ENCODE measurements at regions not wholly inside any gene's neighbourhood (a gene's known extent, or its start where the extent isn't known, plus 50 kb on each side); places are given as distances from the start of the nearest gene placed in this dataset.

- ATAC-seq (no peak), DNase-seq (ENCODE audit: low read depth, low spot score) (no peak)
- TF ChIP-seq SRF (IDR thresholded peaks at IDR 0.05; ENCODE audit: low read depth) (no peak), CEBPB (IDR thresholded peaks at IDR 0.05; ENCODE audit: low read depth) (no peak), ZFX (IDR thresholded peaks at IDR 0.05) (no peak), CBX3 (IDR thresholded peaks at IDR 0.05; ENCODE audit: low read depth) (no peak), SIN3A (IDR thresholded peaks at IDR 0.05; ENCODE audit: low read depth) (no peak), ZBTB33 (IDR thresholded peaks at IDR 0.05; ENCODE audit: extremely low read depth, insufficient replicate concordance, low read length) (no peak), FOSL1 (IDR thresholded peaks at IDR 0.05; ENCODE audit: low read depth) (no peak)
- TF ChIP-seq, protein P1, sequence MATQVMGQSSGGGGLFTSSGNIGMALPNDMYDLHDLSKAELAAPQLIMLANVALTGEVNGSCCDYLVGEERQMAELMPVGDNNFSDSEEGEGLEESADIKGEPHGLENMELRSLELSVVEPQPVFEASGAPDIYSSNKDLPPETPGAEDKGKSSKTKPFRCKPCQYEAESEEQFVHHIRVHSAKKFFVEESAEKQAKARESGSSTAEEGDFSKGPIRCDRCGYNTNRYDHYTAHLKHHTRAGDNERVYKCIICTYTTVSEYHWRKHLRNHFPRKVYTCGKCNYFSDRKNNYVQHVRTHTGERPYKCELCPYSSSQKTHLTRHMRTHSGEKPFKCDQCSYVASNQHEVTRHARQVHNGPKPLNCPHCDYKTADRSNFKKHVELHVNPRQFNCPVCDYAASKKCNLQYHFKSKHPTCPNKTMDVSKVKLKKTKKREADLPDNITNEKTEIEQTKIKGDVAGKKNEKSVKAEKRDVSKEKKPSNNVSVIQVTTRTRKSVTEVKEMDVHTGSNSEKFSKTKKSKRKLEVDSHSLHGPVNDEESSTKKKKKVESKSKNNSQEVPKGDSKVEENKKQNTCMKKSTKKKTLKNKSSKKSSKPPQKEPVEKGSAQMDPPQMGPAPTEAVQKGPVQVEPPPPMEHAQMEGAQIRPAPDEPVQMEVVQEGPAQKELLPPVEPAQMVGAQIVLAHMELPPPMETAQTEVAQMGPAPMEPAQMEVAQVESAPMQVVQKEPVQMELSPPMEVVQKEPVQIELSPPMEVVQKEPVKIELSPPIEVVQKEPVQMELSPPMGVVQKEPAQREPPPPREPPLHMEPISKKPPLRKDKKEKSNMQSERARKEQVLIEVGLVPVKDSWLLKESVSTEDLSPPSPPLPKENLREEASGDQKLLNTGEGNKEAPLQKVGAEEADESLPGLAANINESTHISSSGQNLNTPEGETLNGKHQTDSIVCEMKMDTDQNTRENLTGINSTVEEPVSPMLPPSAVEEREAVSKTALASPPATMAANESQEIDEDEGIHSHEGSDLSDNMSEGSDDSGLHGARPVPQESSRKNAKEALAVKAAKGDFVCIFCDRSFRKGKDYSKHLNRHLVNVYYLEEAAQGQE (IDR thresholded peaks at IDR 0.05; ENCODE audit: low read depth): no peak
- ChIA-PET CTCF (no interaction called here), RAD21 (ENCODE audit: low non-redundant PET in 1 of 2, low total read pairs in 2 of 2, uncharacterized antibody in 2 of 2, unreplicated experiment in 2 of 2) (no interaction called here), POLR2A (no interaction called here)
- Histone ChIP-seq H2AFZ (ENCODE audit: low read depth, low read length, poor library complexity, severe bottlenecking) (no peak overlapping the region), H3K9me2 (ENCODE audit: insufficient read depth) (no peaks in the 10 kb centered on the region), H3K36me3 (ENCODE audit: control insufficient read depth in 1 of 2, insufficient read depth in 2 of 2, low read length in 2 of 2) (no peaks in the 10 kb centered on the region), H3K9me3 (ENCODE audit: control insufficient read depth in 1 of 2, insufficient read depth in 1 of 2, low read depth in 1 of 2, low read length in 2 of 2) (no peaks in the 10 kb centered on the region), H3K27me3 (ENCODE audit: insufficient read depth, low read length) (peaks cover 12% of the 10 kb centered on the region), H3K4me3 (replicated peaks in 1 of 2; ENCODE audit: low read depth in 1 of 2, low read length in 2 of 2) (no peak overlapping the region), H3K79me2 (ENCODE audit: insufficient read depth, low read length) (no peaks in the 10 kb centered on the region), H3K4me1 (ENCODE audit: control insufficient read depth in 1 of 2, insufficient read depth in 2 of 2, low read length in 2 of 2) (no peaks in the 10 kb centered on the region), H3K9ac (ENCODE audit: low read length) (no peak overlapping the region), H3K4me2 (ENCODE audit: low read length) (no peak overlapping the region), H4K20me1 (ENCODE audit: insufficient read depth) (no peaks in the 10 kb centered on the region), H3K27ac (ENCODE audit: low read depth, low read length) (no peak overlapping the region)
- intact Hi-C loops (cut with micrococcal nuclease): no loop called here
- BruUV-seq (replicated peaks): no TSS peak
These were observed 125.0 kb downstream of the ETAA1 start for GRCh38 chr2:67522148-67522547.

Data from HCT116 (cell line).